Right renal pelvis (tissue), 4 donors: ENCODE measurements at regions not wholly inside any gene's neighbourhood (a gene's known extent, or its start where the extent isn't known, plus 50 kb on each side); places are given as distances from the start of the nearest gene placed in this dataset.

Experiments
- DNase-seq, 4 donors: peaks; one replicate each; pipeline ENCODE4 v3.0.0-alpha.2; 2013; ENCODE audit warnings: low read depth in 4 of 4, low spot score in 3 of 4, missing footprints in 1 of 4

DNA sequence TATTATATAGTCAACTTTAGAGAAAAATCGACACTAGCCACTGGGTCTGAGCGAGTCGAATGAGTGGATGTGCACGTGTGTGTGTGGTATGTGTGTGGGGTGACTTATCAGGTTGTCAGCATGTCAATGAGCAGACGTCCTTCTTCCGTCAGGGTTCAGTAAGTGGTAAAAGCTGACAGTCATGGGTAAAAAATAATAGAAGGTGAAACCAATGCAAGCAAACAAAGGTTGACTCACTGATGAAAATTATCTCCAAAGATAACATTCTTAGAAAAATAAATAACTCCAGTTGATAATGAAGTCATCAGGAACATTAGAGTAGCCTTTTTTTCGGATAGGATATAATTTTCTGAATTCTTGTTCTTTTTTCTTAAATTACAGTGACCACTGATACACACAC lies 243.8 kb upstream of the FOXQ1 start:
- no peak for DNase-seq

DNA sequence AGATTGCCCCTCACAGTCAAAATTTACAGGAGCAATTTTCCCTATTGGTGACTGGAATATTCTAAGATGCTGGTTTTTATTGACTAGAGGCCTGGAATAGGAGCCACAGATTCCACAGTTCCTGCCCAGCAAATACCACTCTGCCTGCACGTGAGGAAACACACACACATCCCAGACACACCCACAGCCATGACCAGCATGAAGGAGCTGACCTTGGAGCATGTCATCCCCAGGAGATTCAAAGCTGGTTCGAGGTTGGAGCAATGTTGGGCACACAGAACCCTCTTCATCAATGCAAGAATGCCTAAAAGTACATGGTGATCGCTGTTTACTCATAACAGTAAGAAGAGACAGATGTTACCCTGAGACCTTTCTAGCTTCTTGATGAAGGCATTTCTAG lies 244.6 kb upstream of the FOXQ1 start:
- DNase-seq = no peak

GRCh38 chr6:1066449-1067090 lies 245.3 kb upstream of the FOXQ1 start:
- DNase-seq = no peak

GRCh38 chr6:1065986-1066385 lies 245.9 kb upstream of the FOXQ1 start:
- no peak for DNase-seq

DNA sequence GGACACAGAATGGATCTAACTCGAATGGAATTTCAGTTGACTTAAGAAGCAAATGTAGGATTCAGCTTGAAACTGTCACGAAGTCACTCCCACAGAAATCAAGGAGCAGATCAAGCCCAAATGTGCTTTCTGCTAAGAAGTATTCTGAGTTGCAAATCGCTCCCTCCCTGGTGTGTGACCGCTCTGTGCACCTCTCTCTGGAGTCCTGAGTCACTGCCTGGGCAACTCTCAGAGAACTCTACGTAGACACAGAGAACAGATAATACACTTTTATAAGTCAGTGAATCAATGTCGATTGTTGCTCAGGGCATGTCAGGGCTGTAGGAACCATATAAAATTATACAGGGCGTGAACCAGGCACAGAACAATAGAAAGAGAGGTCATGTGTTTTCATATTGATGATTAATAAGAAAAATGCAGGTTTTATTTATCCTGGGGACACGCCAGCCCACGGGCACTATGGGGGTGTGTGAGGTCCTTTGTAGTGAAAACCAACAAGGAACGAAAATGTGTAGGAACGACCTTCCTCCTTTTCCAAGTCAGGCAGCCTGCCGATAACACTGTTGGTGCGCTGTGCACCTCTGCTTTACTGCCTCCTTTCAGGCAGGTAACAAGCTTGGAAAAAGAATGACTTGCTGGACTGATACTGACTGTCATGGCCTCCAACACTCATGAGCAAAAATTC lies 248.1 kb upstream of the FOXQ1 start:
- DNase-seq = no peak

- no peak for DNase-seq
Measured at GRCh38 chr6:1062786-1063545, 248.9 kb upstream of the FOXQ1 start.

DNA sequence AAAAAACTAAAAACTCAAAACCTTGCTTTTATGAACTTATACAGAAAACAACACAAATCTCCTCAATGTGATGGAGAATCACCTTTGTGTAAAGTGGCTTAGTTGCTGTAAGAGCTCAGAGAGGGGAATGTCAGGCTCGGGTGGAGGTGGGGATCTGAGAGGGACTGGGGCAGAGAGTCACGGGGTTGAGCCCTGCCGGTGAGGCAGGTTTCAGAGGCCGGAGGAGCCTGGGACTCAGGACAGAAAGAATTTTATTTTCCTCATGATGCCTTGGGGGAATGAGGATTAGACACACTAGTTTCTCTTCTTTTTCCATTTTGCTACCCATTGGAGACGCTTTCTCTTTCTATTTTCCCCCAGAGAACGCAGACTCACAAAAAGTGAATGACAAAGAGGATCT lies 252.3 kb upstream of the FOXQ1 start:
- DNase-seq = no peak

DNA sequence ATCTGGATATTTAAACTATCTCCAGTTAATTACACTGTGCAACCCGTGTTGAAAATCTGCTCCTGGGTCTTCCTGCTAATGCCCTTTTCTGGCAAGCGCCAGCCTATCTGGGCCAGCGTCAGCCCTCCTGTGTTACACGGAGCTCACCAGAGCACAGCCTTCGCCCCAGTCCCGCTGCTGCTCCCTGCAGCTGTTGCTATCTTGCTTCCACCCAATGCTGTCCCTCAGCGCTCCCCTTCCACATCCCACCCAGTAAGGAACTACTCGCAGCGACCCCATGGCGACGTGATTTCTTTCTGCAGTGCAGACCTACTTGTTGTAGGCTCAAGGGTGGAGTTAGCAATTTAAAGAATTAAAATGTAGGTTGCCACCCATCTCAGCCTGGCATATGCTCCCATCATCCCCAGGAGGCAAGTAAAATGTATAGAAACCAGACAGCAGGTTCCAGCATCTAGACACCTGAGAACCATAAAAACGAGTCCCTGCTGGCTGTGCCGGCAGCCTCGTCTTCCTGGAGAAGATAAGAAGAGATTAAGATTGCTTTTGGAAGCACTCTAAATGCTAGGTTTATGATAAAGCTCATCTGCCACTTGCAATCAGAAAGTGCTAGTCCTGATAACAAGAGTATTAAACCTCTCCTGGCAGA lies 254.3 kb upstream of the FOXQ1 start:
- no peak for DNase-seq

DNA sequence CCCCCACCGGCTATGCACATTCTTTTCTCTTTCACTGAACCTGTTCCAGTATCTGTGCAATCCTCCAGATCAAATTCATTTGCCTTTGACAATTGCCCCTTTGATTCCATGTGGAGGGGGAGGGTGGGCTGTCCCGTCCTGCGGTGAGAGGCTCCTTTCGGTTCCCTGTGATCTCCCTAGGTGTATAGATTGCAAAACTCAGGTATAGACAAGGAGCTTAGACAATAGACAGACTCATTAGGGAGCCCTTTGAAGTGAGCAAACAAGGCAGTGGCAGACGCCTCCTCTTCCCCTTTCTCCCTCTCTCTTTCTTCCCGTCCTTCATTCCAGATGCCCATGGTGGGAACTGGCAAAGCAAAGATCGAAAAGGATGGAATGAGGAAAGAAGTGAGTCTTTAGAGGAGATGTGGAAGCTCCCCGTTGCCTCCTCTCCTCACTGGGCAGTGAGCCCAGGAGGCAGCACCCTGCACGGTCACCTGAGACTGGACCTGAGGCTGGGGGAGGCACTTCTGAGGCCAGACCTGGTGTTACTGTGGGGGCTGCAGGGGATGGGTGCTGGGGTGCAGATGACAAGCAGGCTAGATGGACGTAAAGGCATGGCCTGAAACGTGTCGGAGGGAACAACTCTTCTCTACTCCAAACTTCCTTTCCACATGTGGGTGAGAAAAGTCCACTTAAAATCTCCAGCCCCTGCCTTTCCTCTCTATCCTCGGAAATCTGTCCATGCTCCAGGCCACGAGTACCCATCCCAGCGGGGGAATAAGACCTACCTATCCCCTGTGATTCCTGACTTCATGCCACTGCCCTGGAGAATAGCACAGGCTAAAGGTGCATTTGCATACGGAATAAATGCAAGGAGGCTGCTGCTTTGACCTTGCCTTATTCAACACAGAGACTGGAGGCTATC lies 256.6 kb upstream of the FOXQ1 start:
- no peak for DNase-seq

- DNase-seq = no peak
Measured at GRCh38 chr6:1054653-1055014, 257.3 kb upstream of the FOXQ1 start.

DNA sequence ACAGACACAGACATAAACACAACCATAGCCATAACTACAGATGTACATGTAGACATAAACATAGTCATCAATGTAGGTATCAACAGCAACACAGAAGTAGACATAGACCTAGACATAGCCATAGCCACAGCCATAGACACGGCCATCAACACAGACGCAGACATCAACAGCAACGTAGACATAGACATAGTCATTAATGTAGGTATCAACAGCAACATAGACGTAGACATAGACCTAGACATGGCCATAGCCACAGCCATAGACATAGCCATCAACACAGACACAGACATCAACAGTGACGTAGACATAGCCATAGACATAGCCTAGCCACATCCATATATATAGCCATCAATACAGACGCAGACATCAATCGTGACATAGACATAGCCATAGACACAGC lies 258.3 kb upstream of the FOXQ1 start:
- no peak for DNase-seq

GRCh38 chr6:1052262-1052661 lies 259.6 kb upstream of the FOXQ1 start:
- DNase-seq = no peak

DNA sequence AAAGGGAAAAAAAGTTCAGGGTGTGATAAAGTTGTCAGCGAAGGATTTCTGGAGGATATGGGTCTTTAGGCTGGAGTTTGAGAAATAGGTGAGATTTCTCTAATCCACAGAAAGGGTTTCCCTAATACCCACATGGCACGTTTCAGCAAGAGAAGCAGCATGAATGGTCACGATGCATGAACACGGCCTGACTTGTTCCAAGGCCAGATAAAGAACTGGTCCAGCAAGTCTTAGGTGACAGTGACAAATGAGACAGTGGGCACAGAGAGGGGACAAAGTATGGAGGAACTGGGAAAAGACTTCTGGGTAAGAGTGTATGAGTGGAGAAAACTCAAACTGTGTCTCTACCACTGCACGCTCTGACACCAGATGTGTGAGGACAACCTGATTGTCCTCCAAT lies 262.0 kb upstream of the FOXQ1 start:
- DNase-seq = peak in 1 of 4 donors; percentile 40

DNA sequence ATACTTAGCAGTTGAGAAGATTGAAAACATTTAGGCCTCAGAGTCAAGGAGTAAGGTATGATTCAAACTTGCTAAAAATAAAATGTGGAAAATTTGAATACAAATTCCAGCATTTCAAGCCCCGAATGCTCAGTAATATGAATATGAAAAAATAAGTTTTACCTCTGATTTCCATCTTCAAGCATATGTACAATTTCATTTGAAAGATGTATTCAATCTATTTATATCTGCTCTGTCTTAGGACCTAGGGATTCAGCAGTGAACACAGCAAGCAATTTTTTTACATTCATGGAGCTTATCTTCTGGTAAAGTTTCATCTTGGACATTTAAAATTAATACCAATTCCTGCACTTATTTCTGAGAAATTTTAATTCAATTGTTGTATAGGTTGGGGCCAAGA lies 262.7 kb upstream of the FOXQ1 start:
- DNase-seq = no peak

DNA sequence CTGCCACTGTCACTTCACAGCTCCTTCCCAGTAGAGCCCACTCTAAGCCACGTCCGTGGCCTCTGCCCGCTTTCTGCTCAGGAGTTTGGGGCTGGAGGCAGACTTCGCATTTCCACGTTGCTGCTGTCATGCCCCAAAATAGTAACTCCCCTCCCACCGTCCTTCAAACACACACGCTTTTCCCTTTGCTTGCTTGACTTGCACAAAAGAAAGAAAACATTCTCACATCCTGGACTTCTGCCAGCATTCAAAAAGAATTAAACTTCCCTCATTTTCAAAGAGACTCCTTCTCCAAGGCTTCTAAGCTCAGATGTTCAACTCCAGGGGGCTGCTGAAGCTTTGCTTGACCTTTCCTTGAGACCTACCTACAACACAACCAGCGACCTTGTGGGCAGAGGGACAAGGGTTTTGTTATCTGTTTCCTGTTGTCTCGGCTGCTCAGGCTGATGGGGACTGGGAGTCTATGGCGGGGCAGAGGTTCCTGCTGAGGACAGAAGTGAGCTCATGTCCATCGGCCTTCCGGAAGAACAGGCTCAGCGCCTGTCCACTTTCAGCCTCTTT lies 263.8 kb upstream of the FOXQ1 start:
- DNase-seq = peak in 1 of 4 donors; percentile 31

DNA sequence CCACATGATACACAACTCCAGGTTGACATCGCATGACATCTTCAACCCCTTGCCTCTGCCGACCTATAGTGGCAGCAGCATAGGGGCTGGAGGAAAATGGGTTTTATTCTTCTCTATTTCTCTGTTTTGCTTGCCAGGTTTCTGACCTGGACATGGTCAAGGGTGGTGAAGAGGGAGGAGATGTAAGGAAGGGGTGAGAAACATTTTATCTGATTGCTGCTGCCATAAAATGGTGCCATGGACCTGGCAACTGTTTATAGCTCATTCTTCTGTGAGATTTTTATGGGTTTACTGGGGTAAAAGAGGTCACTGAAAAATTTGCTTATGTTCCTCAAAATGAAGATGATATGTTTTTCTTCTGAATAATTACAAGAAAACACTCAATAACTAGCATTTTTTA lies 266.7 kb upstream of the FOXQ1 start:
- no peak for DNase-seq

DNA sequence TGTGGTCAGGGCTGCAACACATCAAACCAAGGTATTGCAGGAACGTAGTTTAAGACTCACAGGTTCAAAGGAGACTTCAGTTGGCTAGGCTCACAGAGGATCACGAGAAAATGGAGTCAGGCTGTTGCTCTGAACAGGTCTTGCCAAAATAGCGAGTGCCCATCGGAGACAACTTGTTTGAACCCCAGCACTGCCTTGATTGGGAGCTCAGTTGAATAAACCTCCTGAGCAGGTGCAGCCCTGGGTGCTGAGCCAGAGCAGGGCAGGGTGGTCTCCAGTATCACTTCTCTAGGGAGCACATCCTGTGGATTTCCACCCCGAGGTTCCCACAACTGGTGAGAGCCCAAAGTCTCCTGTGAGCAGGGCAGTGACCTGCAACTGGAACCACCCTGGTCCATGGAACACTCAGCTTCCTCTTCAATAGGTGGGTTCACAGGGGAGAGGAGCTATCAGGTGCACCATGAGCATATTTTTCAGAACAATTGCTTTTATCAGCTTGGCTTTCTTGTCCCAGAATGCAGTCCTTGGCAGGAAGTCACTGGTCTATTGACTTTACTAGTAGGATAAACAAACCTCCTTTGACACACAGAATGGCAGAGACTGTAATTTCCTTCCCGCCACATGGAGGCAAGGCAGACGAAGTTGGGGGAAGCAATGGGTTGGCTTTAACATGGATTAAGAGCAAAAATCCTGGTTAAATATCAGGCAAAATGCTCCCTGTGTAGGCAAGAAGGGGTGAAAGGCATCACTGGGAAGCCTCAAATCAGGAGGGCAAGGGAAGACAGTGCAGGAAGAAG lies 267.7 kb upstream of the FOXQ1 start:
- no peak for DNase-seq

DNA sequence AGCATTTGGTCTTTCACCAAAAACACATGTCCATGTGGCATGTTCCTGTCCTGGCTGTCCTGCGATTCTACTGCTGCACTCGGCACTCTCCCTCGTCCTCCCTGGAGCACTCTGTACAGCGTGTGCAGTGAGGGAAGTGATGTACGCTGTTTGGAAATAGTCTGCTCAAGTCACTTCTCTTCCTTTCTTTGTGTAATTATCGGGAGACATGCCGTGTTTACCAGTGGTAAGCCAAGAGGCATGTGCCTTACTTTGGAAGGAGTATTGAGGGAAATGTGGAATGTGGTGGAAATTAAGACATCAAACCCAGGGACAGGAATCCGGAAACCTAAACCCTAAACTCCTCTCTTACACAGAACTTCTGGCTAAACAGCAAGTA lies 268.5 kb upstream of the FOXQ1 start:
- no peak for DNase-seq
